MM.1S (cell line): ENCODE measurements at regions not wholly inside any gene's neighbourhood (a gene's known extent, or its start where the extent isn't known, plus 50 kb on each side); places are given as distances from the start of the nearest gene placed in this dataset.

Experiments
- DNase-seq: peaks from one replicate; pipeline ENCODE4 v3.0.0-alpha.2; 2015
- H2AFZ ChIP-seq: fragments of 300-600 bp; sonication (generic); 2 replicates; pipeline ENCODE4 v1.6.0; 2016; ENCODE audit warnings: antibody characterized with exemption, low read length
- H3F3A ChIP-seq: fragments of 300-600 bp; sonication (generic); 2 replicates; pipeline ENCODE4 v1.6.1; 2016; ENCODE audit warnings: mild to moderate bottlenecking, antibody characterized with exemption, low read length, moderate library complexity, mixed read lengths; ENCODE audit not compliant: insufficient read depth
- H3K27ac ChIP-seq: fragments of 300-600 bp; sonication (generic); 2 replicates; pipeline ENCODE4 v1.5.1; 2016; ENCODE audit warnings: mild to moderate bottlenecking, low read length
- H3K27me3 ChIP-seq: fragments of 300-600 bp; sonication (generic); replicated peaks from 2 replicates; pipeline ENCODE4 v1.6.0; 2016; ENCODE audit warnings: low read length; ENCODE audit not compliant: insufficient read depth
- H3K36me3 ChIP-seq: fragments of 300-600 bp; sonication (generic); replicated peaks from 2 replicates; pipeline ENCODE4 v1.6.1; 2016; ENCODE audit warnings: mild to moderate bottlenecking, low read length, mixed read lengths; ENCODE audit not compliant: insufficient read depth
- H3K4me1 ChIP-seq: fragments of 300-600 bp; sonication (generic); 2 replicates; pipeline ENCODE4 v1.6.1; 2016; ENCODE audit warnings: low read length, mixed read lengths
- H3K4me2 ChIP-seq: fragments of 300-600 bp; sonication (generic); 2 replicates; pipeline ENCODE4 v1.6.0; 2016; ENCODE audit warnings: low read depth, low read length
- H3K4me3 ChIP-seq: fragments of 300-600 bp; sonication (generic); 2 replicates; pipeline ENCODE4 v1.5.1; 2016; ENCODE audit warnings: low read length, mixed read lengths
- H3K79me2 ChIP-seq: fragments of 300-600 bp; sonication (generic); 2 replicates; pipeline ENCODE4 v1.6.1; 2016; ENCODE audit warnings: mixed run types, low read length, mixed read lengths
- H3K9ac ChIP-seq: fragments of 300-600 bp; sonication (generic); 2 replicates; pipeline ENCODE4 v1.6.1; 2016; ENCODE audit warnings: low read length, mixed read lengths
- H3K9me2 ChIP-seq: fragments of 300-600 bp; sonication (generic); replicated peaks from 2 replicates; pipeline ENCODE4 v1.6.1; 2016; ENCODE audit warnings: mild to moderate bottlenecking, low read length, mixed read lengths; ENCODE audit not compliant: insufficient read depth
- H3K9me3 ChIP-seq: fragments of 300-600 bp; sonication (generic); replicated peaks from 2 replicates; pipeline ENCODE4 v1.6.1; 2016; ENCODE audit warnings: mild to moderate bottlenecking, low read length, mixed read lengths; ENCODE audit not compliant: insufficient read depth
- H4K20me1 ChIP-seq: fragments of 300-600 bp; sonication (generic); 2 replicates; pipeline ENCODE4 v1.6.1; 2016; ENCODE audit warnings: mild to moderate bottlenecking, low read length, moderate library complexity, mixed read lengths; ENCODE audit not compliant: insufficient read depth
- CTCF ChIP-seq: fragments of 300-600 bp; sonication (generic); IDR thresholded peaks from 2 replicates; pipeline ENCODE4 v1.5.1; 2016; ENCODE audit warnings: antibody characterized with exemption, low read length, mixed read lengths
- EZH2 ChIP-seq: fragments of 300-600 bp; sonication (generic); optimal IDR thresholded peaks from 2 replicates; pipeline ENCODE3; 2017; ENCODE audit warnings: low read depth, mild to moderate bottlenecking, antibody characterized with exemption, low read length, mixed read lengths
- EZH2phosphoT487 ChIP-seq: fragments of 300-600 bp; sonication (generic); IDR thresholded peaks from 2 replicates; pipeline ENCODE4 v1.6.1; 2018; ENCODE audit warnings: antibody characterized with exemption, low read length

GRCh38 chr16:65495106-65495505 lies 373.2 kb upstream of the CDH11 start:
- Histone ChIP-seq H3K4me2 (no peak overlapping the region), H3K9ac (no peak overlapping the region), H3F3A (no peaks in the 10 kb centered on the region), H3K27ac (no peak overlapping the region), H3K4me3 (no peak overlapping the region), H2AFZ (no peak overlapping the region), H3K9me3 (no peaks in the 10 kb centered on the region), H3K27me3 (no peaks in the 10 kb centered on the region), H3K4me1 (no peaks in the 10 kb centered on the region), H3K9me2 (no peaks in the 10 kb centered on the region), H3K79me2 (no peaks in the 10 kb centered on the region), H4K20me1 (no peaks in the 10 kb centered on the region), H3K36me3 (no peaks in the 10 kb centered on the region)
- DNase-seq: no peak
- TF ChIP-seq EZH2phosphoT487 (no peak), CTCF (no peak)

- H3K4me3 ChIP-seq: no peak overlapping the region
- H3K36me3 ChIP-seq: no peaks in the 10 kb centered on the region
- TF ChIP-seq EZH2: no peak
- no peak for TF ChIP-seq EZH2phosphoT487
- no peaks in the 10 kb centered on the region for H3K27me3 ChIP-seq
- no peak overlapping the region for H3K27ac ChIP-seq
- no peak overlapping the region for H3K4me2 ChIP-seq
- H3K4me1 ChIP-seq: no peaks in the 10 kb centered on the region
- H4K20me1 ChIP-seq: no peaks in the 10 kb centered on the region
- H3K79me2 ChIP-seq: no peaks in the 10 kb centered on the region
- no peaks in the 10 kb centered on the region for H3K9me3 ChIP-seq
- no peak overlapping the region for H3K9ac ChIP-seq
- no peak overlapping the region for H2AFZ ChIP-seq
- no peaks in the 10 kb centered on the region for H3K9me2 ChIP-seq
- H3F3A ChIP-seq: no peaks in the 10 kb centered on the region
- DNase-seq: no peak
Measured at GRCh38 chr16:65494609-65495008, 372.7 kb upstream of the CDH11 start.

DNA sequence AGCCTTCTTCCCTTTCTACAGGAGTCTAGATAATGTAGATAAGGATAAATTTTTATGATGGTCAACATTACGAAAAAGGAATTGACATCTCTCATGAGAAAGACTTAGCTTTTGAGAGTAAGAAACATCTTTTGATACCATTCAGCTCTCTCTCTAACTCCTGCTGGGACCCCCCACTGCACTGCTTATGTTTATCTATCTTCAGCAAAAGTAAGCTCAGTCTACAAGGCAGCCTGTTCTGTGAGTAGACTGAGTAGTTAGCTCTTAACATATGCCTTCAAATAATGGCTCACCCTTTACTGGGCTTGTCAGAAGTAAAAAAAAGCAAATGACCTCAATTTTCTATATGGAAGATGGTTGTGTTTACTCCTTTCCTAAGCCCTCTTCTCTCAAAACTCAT lies 372.2 kb upstream of the CDH11 start:
- Histone ChIP-seq H3K79me2 (no peaks in the 10 kb centered on the region), H2AFZ (no peak overlapping the region), H3K4me1 (no peaks in the 10 kb centered on the region), H3F3A (no peaks in the 10 kb centered on the region), H3K9ac (no peak overlapping the region), H3K4me2 (no peak overlapping the region), H3K27me3 (no peaks in the 10 kb centered on the region), H3K9me2 (no peaks in the 10 kb centered on the region), H3K9me3 (no peaks in the 10 kb centered on the region), H4K20me1 (no peaks in the 10 kb centered on the region), H3K27ac (no peak overlapping the region), H3K36me3 (no peaks in the 10 kb centered on the region), H3K4me3 (no peak overlapping the region)
- no peak for DNase-seq
- TF ChIP-seq CTCF (no peak), EZH2 (no peak), EZH2phosphoT487 (no peak)

GRCh38 chr16:65490286-65490685 lies 368.4 kb upstream of the CDH11 start:
- TF ChIP-seq CTCF: no peak
- no peak for TF ChIP-seq EZH2
- TF ChIP-seq EZH2phosphoT487: no peak

More at GRCh38 chr16:65490286-65490685, 368.4 kb upstream of the CDH11 start:
- Histone ChIP-seq H3K27me3 (no peaks in the 10 kb centered on the region), H3K4me3 (no peak overlapping the region), H3K4me1 (no peaks in the 10 kb centered on the region), H3K9me2 (no peaks in the 10 kb centered on the region), H4K20me1 (no peaks in the 10 kb centered on the region), H3K79me2 (no peaks in the 10 kb centered on the region), H2AFZ (no peak overlapping the region), H3K27ac (no peak overlapping the region), H3K36me3 (no peaks in the 10 kb centered on the region), H3K4me2 (no peak overlapping the region), H3F3A (no peaks in the 10 kb centered on the region), H3K9me3 (no peaks in the 10 kb centered on the region), H3K9ac (no peak overlapping the region)
- no peak for DNase-seq
